Stomach (tissue), 8 donors: ENCODE measurements at regions not wholly inside any gene's neighbourhood (a gene's known extent, or its start where the extent isn't known, plus 50 kb on each side); places are given as distances from the start of the nearest gene placed in this dataset.

ENCODE experiments used
- DNase-seq, 2 donors: peaks; one replicate each; pipeline versions ENCODE4 v3.0.0 to v3.0.0-alpha.2; 2013 to 2019
- H3K27ac ChIP-seq, 5 donors: fragments of 200-600 bp in 4 of 5; sonication (generic) in 4 of 5; one replicate each; pipeline ENCODE4 v1.5.1; 2013 to 2019; ENCODE audit warnings: mild to moderate bottlenecking in 1 of 5, moderate library complexity in 1 of 5
- H3K27me3 ChIP-seq, 3 donors: fragments of 200-600 bp; sonication (generic); one replicate each; pipeline ENCODE4 v1.5.1; 2017 to 2019; ENCODE audit warnings: mixed run types in 1 of 3
- H3K36me3 ChIP-seq, 4 donors: fragments of 200-600 bp; sonication (generic); 1 replicate in 3 of 4; 2 replicates in 1 of 4; pipeline ENCODE4 v1.5.1; 2016 to 2019
- H3K4me1 ChIP-seq, 4 donors: fragments of 200-600 bp; sonication (generic); one replicate each; pipeline ENCODE4 v1.5.1; 2016 to 2019
- H3K4me3 ChIP-seq, 4 donors: fragments of 200-600 bp; sonication (generic) in 3 of 4; one replicate each; pipeline ENCODE4 v1.5.1; 2016 to 2019; ENCODE audit warnings: mild to moderate bottlenecking in 1 of 4
- H3K9me3 ChIP-seq, 4 donors: fragments of 200-600 bp; sonication (generic); one replicate each; pipeline ENCODE4 v1.5.1; 2016 to 2019
- CTCF ChIP-seq, 7 experiments: fragments of 450-650 bp in 4 of 7; fragments of 200-600 bp in 3 of 7; sonication (generic) in 3 of 7; IDR thresholded peaks; one replicate each; pipeline ENCODE4 v1.5.1; 2016 to 2019; ENCODE audit warnings: antibody characterized with exemption in 7 of 7, control low read depth in 2 of 7, mild to moderate bottlenecking in 1 of 7
- EP300 ChIP-seq: sonication (generic); formaldehyde crosslinking; IDR thresholded peaks from one replicate; pipeline ENCODE4 v1.6.1; 2017; ENCODE audit warnings: antibody characterized with exemption
- POLR2A ChIP-seq, 4 donors: fragments of 450-650 bp; IDR thresholded peaks; one replicate each; pipeline ENCODE4 v1.6.1; 2016; ENCODE audit warnings: antibody characterized with exemption in 4 of 4, control low read depth in 2 of 4, mild to moderate bottlenecking in 1 of 4, moderate library complexity in 1 of 4
- POLR2AphosphoS5 ChIP-seq, 3 donors: sonication (generic); formaldehyde crosslinking; IDR thresholded peaks; one replicate each; pipeline ENCODE4 v1.6.1; 2016; ENCODE audit warnings: antibody characterized with exemption in 3 of 3
- WGBS, 5 donors: extraction: QIAGEN DNeasy Blood & Tissue Kit in 3 of 5; methylation state at CpG; one replicate each; pipeline versions ENCODE4 v1.1.5 to v1.1.7; 2013 to 2018; 5-methylcytosine and 5-hydroxymethylcytosine counted together
- intact Hi-C: fragments of 100-400 bp; cut with DNase I; formaldehyde crosslinking; loops from one replicate; pipeline ENCODE4 v1.15.1; 2023; ENCODE audit warnings: low total_unique reads
- donor health status: healthy with polysubstance abuse.
- donor health status: Bipolar disorder and iron deficiency.
- donor health status: healthy.

GRCh38 chr12:107351713-107352112 lies 258.4 kb upstream of the CRY1 start:
- intact Hi-C loops: no loop called here
- Histone ChIP-seq H3K9me3 (peaks cover 0 to 8% (median 2%) of the 10 kb centered on the region in 4 donors), H3K27ac (no peak overlapping the region), H3K27me3 (peaks cover 0 to 14% (median 0%) of the 10 kb centered on the region in 3 donors), H3K36me3 (no peaks in the 10 kb centered on the region), H3K4me3 (no peak overlapping the region), H3K4me1 (peaks cover 0 to 4% (median 0%) of the 10 kb centered on the region in 4 donors)
- TF ChIP-seq CTCF (IDR thresholded peaks at IDR 0.05): no peak
- no peak for TF ChIP-seq POLR2A (IDR thresholded peaks at IDR 0.05)
- TF ChIP-seq POLR2AphosphoS5 (IDR thresholded peaks at IDR 0.05): no peak
- TF ChIP-seq EP300: no peak
- DNase-seq: no peak

- intact Hi-C loops: no loop called here
- H3K9me3 ChIP-seq: peaks cover 0 to 3% (median under 1%) of the 10 kb centered on the region in 4 donors
- 55 to 83% (median 62%) methylated on average over 2 of the region's 2 CpGs for WGBS, 5 donors
- H3K36me3 ChIP-seq: no peaks in the 10 kb centered on the region
- H3K4me3 ChIP-seq: no peak overlapping the region
- H3K27ac ChIP-seq: no peak overlapping the region
- H3K27me3 ChIP-seq: peaks cover 0 to 14% (median 0%) of the 10 kb centered on the region in 3 donors
- H3K4me1 ChIP-seq: peaks cover 0 to 4% (median 0%) of the 10 kb centered on the region in 4 donors
- TF ChIP-seq POLR2A (IDR thresholded peaks at IDR 0.05) (no peak), POLR2AphosphoS5 (IDR thresholded peaks at IDR 0.05) (no peak), CTCF (IDR thresholded peaks at IDR 0.05) (no peak), EP300 (no peak)
- no peak for DNase-seq
Observed at GRCh38 chr12:107352347-107353081, 259.2 kb upstream of the CRY1 start.

GRCh38 chr12:107353312-107353711 lies 260.0 kb upstream of the CRY1 start:
- 81 to 100% (median 92%) methylated on average over 2 of the region's 2 CpGs for WGBS, 5 donors
- H3K4me1 ChIP-seq: peaks cover 0 to 4% (median 0%) of the 10 kb centered on the region in 4 donors
- H3K27ac ChIP-seq: no peak overlapping the region

GRCh38 chr12:107355004-107355565 lies 261.7 kb upstream of the CRY1 start:
- no peak overlapping the region for H3K27ac ChIP-seq
- 61 to 68% (median 65%) methylated on average over 10 of the region's 10 CpGs for WGBS, 5 donors
- no peak overlapping the region for H3K4me3 ChIP-seq
- H3K9me3 ChIP-seq: no peaks in the 10 kb centered on the region
- H3K27me3 ChIP-seq: peaks cover 0 to 8% (median 0%) of the 10 kb centered on the region in 3 donors
- TF ChIP-seq CTCF (IDR thresholded peaks at IDR 0.05) (no peak), POLR2A (IDR thresholded peaks at IDR 0.05) (no peak), EP300 (no peak)
- H3K36me3 ChIP-seq: no peaks in the 10 kb centered on the region
- intact Hi-C loops: no loop called here
- H3K4me1 ChIP-seq: no peaks in the 10 kb centered on the region
- DNase-seq: no peak

More at GRCh38 chr12:107353312-107353711, 260.0 kb upstream of the CRY1 start:
- H3K9me3 ChIP-seq: no peaks in the 10 kb centered on the region
- peaks cover 0 to 14% (median 0%) of the 10 kb centered on the region in 3 donors for H3K27me3 ChIP-seq
- no peaks in the 10 kb centered on the region for H3K36me3 ChIP-seq
- TF ChIP-seq CTCF (IDR thresholded peaks at IDR 0.05) (no peak), POLR2AphosphoS5 (IDR thresholded peaks at IDR 0.05) (no peak), EP300 (no peak), POLR2A (IDR thresholded peaks at IDR 0.05) (no peak)
- intact Hi-C loops: no loop called here
- no peak overlapping the region for H3K4me3 ChIP-seq
- DNase-seq: no peak
